Suprapubic skin (tissue), 4 donors: ENCODE measurements at regions not wholly inside any gene's neighbourhood (a gene's known extent, or its start where the extent isn't known, plus 50 kb on each side); places are given as distances from the start of the nearest gene placed in this dataset.

Experiments used
- POLR2A ChIP-seq, 2 donors: fragments of 450-650 bp; IDR thresholded peaks; one replicate each; pipeline ENCODE4 v1.6.1; 2017; ENCODE audit warnings: antibody characterized with exemption in 2 of 2, mild to moderate bottlenecking in 2 of 2, moderate library complexity in 2 of 2
- POLR2AphosphoS5 ChIP-seq, 3 donors: sonication (generic); formaldehyde crosslinking; IDR thresholded peaks; one replicate each; pipeline ENCODE4 v1.6.1; 2017; ENCODE audit warnings: antibody characterized with exemption in 3 of 3
- TF ChIP-seq, protein P1 (sequence below), 2 donors: fragments of 200-600 bp in 1 of 2; fragments of 450-650 bp in 1 of 2; sonication (generic) in 1 of 2; IDR thresholded peaks; one replicate each; pipeline ENCODE4 v1.5.1; 2016 to 2019; ENCODE audit warnings: antibody characterized with exemption in 2 of 2, mild to moderate bottlenecking in 1 of 2, moderate library complexity in 1 of 2

DNA sequence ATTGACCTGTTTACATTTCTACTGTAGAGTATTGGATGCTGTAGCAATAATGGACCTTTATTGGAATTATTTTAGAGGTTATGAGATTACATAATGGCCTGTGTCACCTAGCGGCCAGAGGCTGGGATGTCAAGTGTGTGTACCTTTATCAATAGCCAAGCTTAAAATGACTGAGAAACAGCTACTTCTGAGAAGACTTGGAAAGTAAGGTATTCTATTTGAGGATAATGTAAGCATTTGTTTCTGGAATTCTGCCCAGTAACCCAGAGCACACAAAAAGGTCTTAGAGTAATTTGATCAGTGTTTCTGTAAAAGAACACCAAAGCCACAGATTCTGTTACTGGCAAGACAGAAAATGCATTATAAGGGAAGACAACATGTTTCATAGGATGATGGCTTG lies 116.8 kb downstream of the MACIR start:
- TF ChIP-seq, protein P1, sequence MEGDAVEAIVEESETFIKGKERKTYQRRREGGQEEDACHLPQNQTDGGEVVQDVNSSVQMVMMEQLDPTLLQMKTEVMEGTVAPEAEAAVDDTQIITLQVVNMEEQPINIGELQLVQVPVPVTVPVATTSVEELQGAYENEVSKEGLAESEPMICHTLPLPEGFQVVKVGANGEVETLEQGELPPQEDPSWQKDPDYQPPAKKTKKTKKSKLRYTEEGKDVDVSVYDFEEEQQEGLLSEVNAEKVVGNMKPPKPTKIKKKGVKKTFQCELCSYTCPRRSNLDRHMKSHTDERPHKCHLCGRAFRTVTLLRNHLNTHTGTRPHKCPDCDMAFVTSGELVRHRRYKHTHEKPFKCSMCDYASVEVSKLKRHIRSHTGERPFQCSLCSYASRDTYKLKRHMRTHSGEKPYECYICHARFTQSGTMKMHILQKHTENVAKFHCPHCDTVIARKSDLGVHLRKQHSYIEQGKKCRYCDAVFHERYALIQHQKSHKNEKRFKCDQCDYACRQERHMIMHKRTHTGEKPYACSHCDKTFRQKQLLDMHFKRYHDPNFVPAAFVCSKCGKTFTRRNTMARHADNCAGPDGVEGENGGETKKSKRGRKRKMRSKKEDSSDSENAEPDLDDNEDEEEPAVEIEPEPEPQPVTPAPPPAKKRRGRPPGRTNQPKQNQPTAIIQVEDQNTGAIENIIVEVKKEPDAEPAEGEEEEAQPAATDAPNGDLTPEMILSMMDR (IDR thresholded peaks at IDR 0.05), result no peak
- TF ChIP-seq POLR2AphosphoS5 (IDR thresholded peaks at IDR 0.05) (no peak), POLR2A (IDR thresholded peaks at IDR 0.05) (no peak)
